ENCODE measurements at regions not wholly inside any gene's neighbourhood (a gene's known extent, or its start where the extent isn't known, plus 50 kb on each side); places are given as distances from the start of the nearest gene placed in this dataset.

DNA sequence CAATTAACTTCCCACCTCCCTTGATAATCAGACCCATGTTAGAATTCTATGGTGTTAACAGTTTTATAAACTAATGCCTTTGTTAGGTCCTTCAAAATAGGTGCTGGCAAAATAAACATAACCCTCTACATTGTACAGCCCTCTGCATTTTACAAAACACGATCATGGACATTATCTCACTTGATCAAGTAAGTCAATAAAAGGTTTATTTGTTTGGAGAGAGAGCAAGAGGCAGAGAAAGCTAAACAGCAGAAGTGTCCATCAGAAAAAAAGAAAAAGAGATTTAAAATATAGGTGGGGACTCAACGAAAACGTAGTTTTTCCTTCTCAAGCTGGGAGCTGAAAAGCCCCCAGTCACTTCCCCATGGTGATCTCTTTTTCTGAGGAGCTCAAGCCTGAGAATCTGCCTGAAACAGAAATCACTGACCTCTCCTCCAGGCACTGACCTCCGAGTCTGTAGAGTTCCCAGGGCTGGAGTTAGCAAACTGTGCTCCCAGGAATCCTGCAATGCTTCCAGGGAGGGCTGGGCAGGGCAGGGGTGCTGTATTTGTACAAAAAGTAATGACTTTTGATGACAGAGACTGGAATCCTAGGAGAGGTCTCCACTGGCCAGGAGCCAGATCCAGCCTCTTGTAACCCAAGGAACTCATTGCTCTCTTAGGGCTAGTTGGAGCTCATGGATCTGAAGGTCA lies 137.8 kb upstream of the KLHL29 start:
- no peak overlapping the region for H3K27ac ChIP-seq (ENCODE audit: low read depth, low read length)

DNA sequence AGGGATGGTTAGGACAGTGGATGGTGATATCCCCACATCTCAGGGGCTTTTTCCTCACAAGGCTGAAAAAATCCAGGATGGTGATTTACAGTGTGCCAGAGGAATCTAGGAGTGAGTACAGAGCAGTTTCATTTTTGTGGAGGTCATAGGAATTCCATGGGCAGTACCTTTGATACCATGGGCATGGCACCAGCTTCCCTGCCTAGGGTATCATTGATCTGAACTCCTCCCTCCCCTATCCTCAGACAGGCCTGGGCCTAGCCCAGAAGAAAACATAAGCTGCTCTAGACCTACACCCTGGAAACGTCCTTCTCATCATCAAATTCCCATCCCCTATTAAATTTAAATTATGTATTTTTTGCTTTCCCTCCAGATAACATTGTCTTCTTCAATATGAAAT lies 136.3 kb upstream of the KLHL29 start:
- H3K4me3 ChIP-seq (ENCODE audit: low read length), result no peak overlapping the region
- H3K4me1 ChIP-seq (ENCODE audit: control insufficient read depth, low read length), result no peaks in the 10 kb centered on the region
- no peaks in the 10 kb centered on the region for H3K27me3 ChIP-seq (ENCODE audit: control insufficient read depth, low read length)
- H3K79me2 ChIP-seq (ENCODE audit: control insufficient read depth, low read length), result no peaks in the 10 kb centered on the region
- no peaks in the 10 kb centered on the region for H3K36me3 ChIP-seq (ENCODE audit: control insufficient read depth, low read length)
- no peak overlapping the region for H3K27ac ChIP-seq (ENCODE audit: low read depth, low read length)
- H3F3A ChIP-seq (ENCODE audit: control insufficient read depth, insufficient read depth), result no peaks in the 10 kb centered on the region
- no peak overlapping the region for H3K4me2 ChIP-seq (ENCODE audit: low read length)
- no peaks in the 10 kb centered on the region for H3K9me3 ChIP-seq (ENCODE audit: control insufficient read depth, insufficient read depth, low read length)
- no peaks in the 10 kb centered on the region for H4K20me1 ChIP-seq (ENCODE audit: control insufficient read depth, insufficient read depth, low read depth, low read length)
- H3K9me2 ChIP-seq (replicated peaks; ENCODE audit: control insufficient read depth, low read length), result no peaks in the 10 kb centered on the region; the same call in 1 of the 2 replicates
- TF ChIP-seq EZH2phosphoT487 (IDR thresholded peaks at IDR 0.05; ENCODE audit: borderline replicate concordance, low read length), result no peak
- TF ChIP-seq, protein P1, sequence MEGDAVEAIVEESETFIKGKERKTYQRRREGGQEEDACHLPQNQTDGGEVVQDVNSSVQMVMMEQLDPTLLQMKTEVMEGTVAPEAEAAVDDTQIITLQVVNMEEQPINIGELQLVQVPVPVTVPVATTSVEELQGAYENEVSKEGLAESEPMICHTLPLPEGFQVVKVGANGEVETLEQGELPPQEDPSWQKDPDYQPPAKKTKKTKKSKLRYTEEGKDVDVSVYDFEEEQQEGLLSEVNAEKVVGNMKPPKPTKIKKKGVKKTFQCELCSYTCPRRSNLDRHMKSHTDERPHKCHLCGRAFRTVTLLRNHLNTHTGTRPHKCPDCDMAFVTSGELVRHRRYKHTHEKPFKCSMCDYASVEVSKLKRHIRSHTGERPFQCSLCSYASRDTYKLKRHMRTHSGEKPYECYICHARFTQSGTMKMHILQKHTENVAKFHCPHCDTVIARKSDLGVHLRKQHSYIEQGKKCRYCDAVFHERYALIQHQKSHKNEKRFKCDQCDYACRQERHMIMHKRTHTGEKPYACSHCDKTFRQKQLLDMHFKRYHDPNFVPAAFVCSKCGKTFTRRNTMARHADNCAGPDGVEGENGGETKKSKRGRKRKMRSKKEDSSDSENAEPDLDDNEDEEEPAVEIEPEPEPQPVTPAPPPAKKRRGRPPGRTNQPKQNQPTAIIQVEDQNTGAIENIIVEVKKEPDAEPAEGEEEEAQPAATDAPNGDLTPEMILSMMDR (IDR thresholded peaks at IDR 0.05; ENCODE audit: low read depth, low read length, poor library complexity, severe bottlenecking), result no peak

More for the DNA sequence above, 137.8 kb upstream of the KLHL29 start:
- TF ChIP-seq, protein P1 (IDR thresholded peaks at IDR 0.05; ENCODE audit: low read depth, low read length, poor library complexity, severe bottlenecking), result no peak
- TF ChIP-seq EZH2phosphoT487 (IDR thresholded peaks at IDR 0.05; ENCODE audit: borderline replicate concordance, low read length), result no peak
- Histone ChIP-seq H3K4me3 (ENCODE audit: low read length) (no peak overlapping the region), H3K4me2 (ENCODE audit: low read length) (no peak overlapping the region), H3K36me3 (ENCODE audit: control insufficient read depth, low read length) (no peaks in the 10 kb centered on the region), H3K4me1 (ENCODE audit: control insufficient read depth, low read length) (no peaks in the 10 kb centered on the region), H3K9me2 (replicated peaks; ENCODE audit: control insufficient read depth, low read length) (no peaks in the 10 kb centered on the region; the same call in 1 of the 2 replicates), H3K79me2 (ENCODE audit: control insufficient read depth, low read length) (no peaks in the 10 kb centered on the region), H3K27me3 (ENCODE audit: control insufficient read depth, low read length) (no peaks in the 10 kb centered on the region), H3F3A (ENCODE audit: control insufficient read depth, insufficient read depth) (no peaks in the 10 kb centered on the region), H3K9me3 (ENCODE audit: control insufficient read depth, insufficient read depth, low read length) (no peaks in the 10 kb centered on the region), H4K20me1 (ENCODE audit: control insufficient read depth, insufficient read depth, low read depth, low read length) (no peaks in the 10 kb centered on the region)

DNA sequence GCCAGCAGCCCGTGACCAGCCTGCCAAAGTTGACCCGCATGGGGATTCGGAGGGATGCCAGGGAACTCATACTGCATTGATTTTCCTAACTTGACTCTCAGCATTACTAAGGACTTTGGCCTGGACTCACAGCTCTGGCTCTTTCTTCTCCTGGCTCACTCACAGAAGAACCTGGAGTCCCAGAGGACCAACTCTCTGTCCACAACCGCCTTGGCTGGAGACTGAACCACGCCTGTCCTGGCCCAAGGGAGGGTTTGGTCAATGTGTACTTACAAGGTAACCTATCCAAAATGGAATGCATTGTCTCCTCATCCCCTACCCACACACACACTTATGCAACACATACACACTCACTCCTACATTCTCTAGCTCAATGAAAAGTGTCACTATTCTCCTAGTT lies 135.6 kb upstream of the KLHL29 start:
- no peak for TF ChIP-seq EZH2phosphoT487 (IDR thresholded peaks at IDR 0.05; ENCODE audit: borderline replicate concordance, low read length)
- TF ChIP-seq, protein P1 (IDR thresholded peaks at IDR 0.05; ENCODE audit: low read depth, low read length, poor library complexity, severe bottlenecking), result no peak
- H3K27ac ChIP-seq (ENCODE audit: low read depth, low read length), result no peak overlapping the region

More for the DNA sequence above, 135.6 kb upstream of the KLHL29 start:
- no peaks in the 10 kb centered on the region for H3K36me3 ChIP-seq (ENCODE audit: control insufficient read depth, low read length)
- H3K9me2 ChIP-seq (replicated peaks; ENCODE audit: control insufficient read depth, low read length), result no peaks in the 10 kb centered on the region; the same call in 1 of the 2 replicates
- H3F3A ChIP-seq (ENCODE audit: control insufficient read depth, insufficient read depth), result no peaks in the 10 kb centered on the region
- H3K4me3 ChIP-seq (ENCODE audit: low read length), result no peak overlapping the region
- no peaks in the 10 kb centered on the region for H3K4me1 ChIP-seq (ENCODE audit: control insufficient read depth, low read length)
- no peaks in the 10 kb centered on the region for H3K9me3 ChIP-seq (ENCODE audit: control insufficient read depth, insufficient read depth, low read length)
- no peaks in the 10 kb centered on the region for H3K27me3 ChIP-seq (ENCODE audit: control insufficient read depth, low read length)
- H3K4me2 ChIP-seq (ENCODE audit: low read length), result no peak overlapping the region
- no peaks in the 10 kb centered on the region for H4K20me1 ChIP-seq (ENCODE audit: control insufficient read depth, insufficient read depth, low read depth, low read length)
- H3K79me2 ChIP-seq (ENCODE audit: control insufficient read depth, low read length), result no peaks in the 10 kb centered on the region
